T-cell (primary cell): ENCODE measurements at regions not wholly inside any gene's neighbourhood (a gene's known extent, or its start where the extent isn't known, plus 50 kb on each side); places are given as distances from the start of the nearest gene placed in this dataset.

Source experiments
- ATAC-seq, 4 experiments: fragments of 200-7000 bp in 3 of 4; fragments of 150-1000 bp in 1 of 4; cut with Tn5 transposase; replicated peaks in 1 of 4; 1 replicate in 3 of 4; 2 replicates in 1 of 4; pipeline ENCODE4 v1.10.0; 2021; ENCODE audit warnings: moderate library complexity in 3 of 4, mild to moderate bottlenecking in 2 of 4, moderate number of reproducible peaks in 1 of 4
- CTCF ChIA-PET, 2 donors: fragments of 300-600 bp; sonication (Branson Sonifier 250); formaldehyde crosslinking; loops; one replicate each; lab custom pipeline; 2022; ENCODE audit warnings: antibody characterized with exemption in 2 of 2; lab: Charles Lee
- POLR2A ChIA-PET, 2 donors: fragments of 300-600 bp; sonication (Branson Sonifier 250); formaldehyde crosslinking; loops; one replicate each; lab custom pipeline; 2022; ENCODE audit warnings: antibody characterized with exemption in 2 of 2; lab: Charles Lee
- DNase-seq, 35 experiments: peaks; one replicate each; pipeline versions ENCODE4 v3.0.0 to v3.0.0-alpha.2; 2013 to 2023
- H3K27ac ChIP-seq: one replicate; pipeline ENCODE4 v1.5.1; 2013; ENCODE audit warnings: low read length
- H3K27me3 ChIP-seq, 2 experiments: replicated peaks in 1 of 2; 1 replicate in 1 of 2; 2 replicates in 1 of 2; pipeline versions ENCODE4 v1.6.1 to v1.7.0; 2013; ENCODE audit warnings: low read length in 1 of 2, mixed read lengths in 1 of 2; ENCODE audit not compliant: control insufficient read depth in 2 of 2, insufficient read depth in 2 of 2; ENCODE audit errors: extremely low read depth in 1 of 2
- H3K36me3 ChIP-seq, 2 donors: 1 replicate in 1 of 2; 2 replicates in 1 of 2; pipeline versions ENCODE4 v1.6.1 to v1.7.0; 2013; ENCODE audit warnings: low read length in 1 of 2; ENCODE audit not compliant: control insufficient read depth in 2 of 2, insufficient read depth in 1 of 2; ENCODE audit errors: extremely low read depth in 1 of 2
- H3K4me1 ChIP-seq, 2 experiments: 1 replicate in 1 of 2; 2 replicates in 1 of 2; pipeline versions ENCODE4 v1.6.1 to v1.7.0; 2013; ENCODE audit warnings: low read length in 2 of 2, mixed read lengths in 1 of 2; ENCODE audit not compliant: insufficient read depth in 2 of 2, control insufficient read depth in 1 of 2; ENCODE audit errors: extremely low read depth in 1 of 2
- H3K4me3 ChIP-seq, 2 donors: 1 replicate in 1 of 2; 2 replicates in 1 of 2; pipeline versions ENCODE4 v1.5.1 to v1.7.0; 2013; ENCODE audit warnings: mild to moderate bottlenecking in 2 of 2, low read length in 1 of 2, moderate library complexity in 1 of 2; ENCODE audit not compliant: control insufficient read depth in 1 of 2; ENCODE audit errors: extremely low read depth in 1 of 2
- H3K9me3 ChIP-seq: 2 replicates; pipeline ENCODE4 v1.7.0; 2013
- H3K27ac Mint-ChIP-seq, 2 donors: one replicate each; pipeline ENCODE4 v1.8.0; 2020 to 2021; ENCODE audit warnings: mild to moderate bottlenecking in 2 of 2, mixed read lengths in 2 of 2
- H3K27me3 Mint-ChIP-seq, 2 donors: one replicate each; pipeline ENCODE4 v1.8.0; 2021 to 2022; ENCODE audit warnings: mixed read lengths in 2 of 2
- H3K36me3 Mint-ChIP-seq: one replicate; pipeline ENCODE4 v1.8.0; 2021; ENCODE audit warnings: mixed read lengths
- H3K4me1 Mint-ChIP-seq, 3 donors: one replicate each; pipeline ENCODE4 v1.8.0; 2020 to 2022; ENCODE audit warnings: mixed read lengths in 3 of 3, mild to moderate bottlenecking in 1 of 3
- H3K4me3 Mint-ChIP-seq, 3 donors: one replicate each; pipeline ENCODE4 v1.8.0; 2020 to 2022; ENCODE audit warnings: mild to moderate bottlenecking in 3 of 3, mixed read lengths in 3 of 3, moderate library complexity in 3 of 3
- H3K9me3 Mint-ChIP-seq, 3 donors: one replicate each; pipeline ENCODE4 v1.8.0; 2020 to 2022; ENCODE audit warnings: mixed read lengths in 3 of 3
- WGBS: methylation state at CpG from one replicate; pipeline ENCODE4 v1.1.5; 2013; ENCODE audit warnings: missing lambda C conversion rate; ENCODE audit not compliant: insufficient coverage; 5-methylcytosine and 5-hydroxymethylcytosine counted together

DNA sequence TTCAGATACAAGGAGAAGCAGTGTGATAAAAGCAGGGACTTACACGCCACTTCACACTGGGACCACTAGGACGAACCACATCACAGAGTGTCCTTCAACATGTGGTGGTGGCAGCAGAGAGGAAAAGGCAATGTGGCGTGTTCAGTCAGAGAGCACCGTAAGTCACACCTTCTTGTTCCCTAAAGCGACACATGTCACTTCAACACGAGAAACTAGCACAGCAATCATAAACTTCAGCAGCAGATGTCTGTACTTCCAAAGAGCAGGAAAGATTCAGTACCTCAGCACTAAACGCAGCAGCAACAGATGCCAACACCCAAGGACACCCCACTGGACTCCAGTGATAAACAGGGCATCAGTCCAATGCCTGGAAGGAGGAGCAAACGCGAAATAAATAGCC is 96.7 kb downstream of the AREG start:
- Mint-ChIP-seq H3K9me3 (no peaks in the 10 kb centered on the region), H3K36me3 (no peaks in the 10 kb centered on the region), H3K27me3 (peaks cover 0 to 3% of the 10 kb centered on the region in 2 donors), H3K4me3 (no peak overlapping the region), H3K27ac (no peak overlapping the region), H3K4me1 (peaks cover 0 to 9% (median 9%) of the 10 kb centered on the region in 3 donors)
- POLR2A ChIA-PET: no interaction called here
- Histone ChIP-seq H3K27me3 (no peaks in the 10 kb centered on the region), H3K4me1 (peaks cover 0 to 2% of the 10 kb centered on the region in 2 experiments), H3K4me3 (no peak overlapping the region), H3K36me3 (no peaks in the 10 kb centered on the region), H3K27ac (no peak overlapping the region), H3K9me3 (no peaks in the 10 kb centered on the region)
- ATAC-seq (no peak), DNase-seq (no peak)
- CTCF ChIA-PET: interaction anchor here (0.6 to 0.9 kb wide), 2 partner anchors 10 to 1290 kb away, joined by 3 read pairs; no protein-coding TSS in a partner anchor
- WGBS: 75% methylated on average over 2 of the region's 9 CpGs

DNA sequence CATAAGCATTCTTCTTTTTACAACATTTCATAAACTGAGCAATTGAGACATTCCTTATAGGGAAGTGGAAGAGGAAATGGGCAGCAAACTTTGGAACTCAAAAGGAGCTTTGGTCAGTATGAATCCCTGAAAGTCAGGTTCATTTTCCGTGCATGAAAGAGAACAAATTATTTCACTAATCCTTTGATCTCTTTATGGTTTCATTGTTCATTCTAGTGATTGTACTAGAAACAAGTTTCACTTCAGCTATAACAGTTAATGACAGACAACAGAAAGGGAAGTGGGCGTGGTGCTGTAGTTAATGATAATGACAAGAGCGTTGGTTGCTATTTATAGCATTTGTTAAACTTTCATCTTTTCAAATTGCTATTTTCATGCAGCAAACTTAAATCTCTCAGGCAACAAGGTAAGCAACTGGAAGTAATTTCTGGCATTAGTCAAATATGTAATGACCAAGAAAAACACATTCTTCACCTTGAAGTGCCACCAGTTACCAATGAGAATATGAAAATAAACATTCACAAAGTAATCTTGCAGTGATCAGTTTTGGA is 98.4 kb downstream of the AREG start:
- ATAC-seq: peak in 1 of 4 experiments; percentile 70
- no peaks in the 10 kb centered on the region for H3K9me3 Mint-ChIP-seq
- no peak overlapping the region for H3K27ac ChIP-seq
- ChIA-PET POLR2A (interaction anchor here in 1 of 2 donors (1.0 kb wide), 1 partner anchor 8 kb away, joined by 4 read pairs; no protein-coding TSS in a partner anchor), CTCF (interaction anchor here in 1 of 2 donors (0.6 to 1.2 kb wide), 2 partner anchors 9 to 12 kb away, joined by 3 read pairs; no protein-coding TSS in a partner anchor)
- H3K9me3 ChIP-seq: no peaks in the 10 kb centered on the region
- peaks cover 0 to 2% of the 10 kb centered on the region in 2 experiments for H3K4me1 ChIP-seq
- no peak overlapping the region for H3K4me3 ChIP-seq
- no peaks in the 10 kb centered on the region for H3K27me3 Mint-ChIP-seq
- H3K27ac Mint-ChIP-seq: no peak overlapping the region
- peak in 3 of 35 experiments; percentile 1 to 8 (median 5) for DNase-seq
- H3K27me3 ChIP-seq: no peaks in the 10 kb centered on the region
- no peaks in the 10 kb centered on the region for H3K36me3 ChIP-seq
- no peaks in the 10 kb centered on the region for H3K36me3 Mint-ChIP-seq
- H3K4me3 Mint-ChIP-seq: no peak overlapping the region
- WGBS: no CpG with 5 or more reads among the region's 3 CpGs
- H3K4me1 Mint-ChIP-seq: peaks cover 0 to 9% (median 9%) of the 10 kb centered on the region in 3 donors

DNA sequence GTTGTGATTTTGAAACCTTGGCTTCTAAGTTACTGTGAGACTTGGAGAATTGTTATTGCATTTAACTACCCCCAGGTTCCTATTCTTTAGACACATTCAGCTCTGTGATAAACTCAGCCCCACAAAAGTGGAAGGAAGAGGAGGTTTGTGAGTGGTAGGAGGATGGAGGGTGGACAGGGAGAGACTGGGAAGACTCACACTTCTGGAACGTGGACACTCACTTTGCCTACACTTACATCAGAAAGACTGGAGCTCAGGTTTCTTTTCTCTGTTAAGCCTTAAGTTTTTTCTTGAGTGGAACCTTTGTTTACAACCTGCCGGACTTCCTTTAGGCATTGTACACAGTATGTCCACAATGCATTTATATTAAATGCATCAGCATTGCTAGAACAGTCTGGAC is 99.0 kb downstream of the AREG start:
- CTCF ChIA-PET: interaction anchor here in 1 of 2 donors (0.6 kb wide), 1 partner anchor 13 kb away, joined by 3 read pairs; no protein-coding TSS in a partner anchor
- peaks cover 0 to 2% of the 10 kb centered on the region in 2 experiments for H3K4me1 ChIP-seq
- no peak overlapping the region for H3K27ac Mint-ChIP-seq
- H3K36me3 ChIP-seq: no peaks in the 10 kb centered on the region
- H3K4me3 Mint-ChIP-seq: no peak overlapping the region
- H3K27me3 ChIP-seq: no peaks in the 10 kb centered on the region
- DNase-seq: no peak
- WGBS: 100% methylated on average over 1 of the region's 2 CpGs
- H3K36me3 Mint-ChIP-seq: no peaks in the 10 kb centered on the region
- H3K27ac ChIP-seq: no peak overlapping the region
- ATAC-seq: no peak
- no peak overlapping the region for H3K4me3 ChIP-seq
- no peaks in the 10 kb centered on the region for H3K9me3 ChIP-seq
- POLR2A ChIA-PET: no interaction called here
- no peaks in the 10 kb centered on the region for H3K27me3 Mint-ChIP-seq
- no peaks in the 10 kb centered on the region for H3K9me3 Mint-ChIP-seq
- H3K4me1 Mint-ChIP-seq: peaks cover 0 to 9% (median 9%) of the 10 kb centered on the region in 3 donors

DNA sequence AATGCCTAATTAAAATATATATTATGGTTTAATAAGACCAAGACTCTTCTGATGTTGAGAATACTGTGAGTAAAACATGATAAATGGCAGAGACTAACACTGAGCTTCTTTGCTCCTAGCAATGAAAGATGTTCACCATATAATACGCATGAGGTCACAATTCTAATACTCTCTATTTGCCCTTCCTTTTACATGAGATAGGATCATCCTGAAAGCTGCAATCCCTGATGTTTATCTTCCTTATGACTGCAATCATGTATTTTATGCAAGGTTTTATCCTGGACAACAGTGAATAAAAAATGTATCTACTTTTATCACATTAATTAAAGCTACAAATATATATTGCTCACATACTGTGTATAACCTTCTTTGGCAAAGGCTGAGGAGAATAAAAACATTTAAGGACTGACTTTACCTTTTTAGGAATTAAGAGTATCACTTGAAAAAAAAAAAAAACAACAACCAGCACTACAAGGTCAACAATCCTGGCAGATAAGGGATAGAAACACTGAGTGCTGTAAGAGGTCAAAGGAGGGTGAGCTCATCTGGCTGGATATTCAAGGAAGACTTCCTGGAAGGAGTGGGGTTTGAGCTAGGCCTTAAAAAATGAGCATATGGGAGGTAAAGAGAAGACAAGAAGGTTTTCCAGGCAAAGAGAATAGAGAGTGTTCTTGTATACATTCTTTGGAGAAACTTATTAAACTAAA is 99.9 kb downstream of the AREG start:
- H3K4me3 Mint-ChIP-seq: no peak overlapping the region
- no peaks in the 10 kb centered on the region for H3K36me3 ChIP-seq
- H3K36me3 Mint-ChIP-seq: no peaks in the 10 kb centered on the region
- H3K27me3 Mint-ChIP-seq: no peaks in the 10 kb centered on the region
- ChIA-PET CTCF (interaction anchor here in 1 of 2 donors (0.6 kb wide), 1 partner anchor 135 kb away, joined by 3 read pairs; no protein-coding TSS in a partner anchor), POLR2A (no interaction called here)
- H3K4me1 Mint-ChIP-seq: peaks cover 0 to 9% (median 9%) of the 10 kb centered on the region in 3 donors
- no peak for ATAC-seq
- peaks cover 0 to 2% of the 10 kb centered on the region in 2 experiments for H3K4me1 ChIP-seq
- no peak for DNase-seq
- no peaks in the 10 kb centered on the region for H3K9me3 Mint-ChIP-seq
- no CpG with 5 or more reads among the region's 1 CpG for WGBS
- no peak overlapping the region for H3K4me3 ChIP-seq
- no peak overlapping the region for H3K27ac Mint-ChIP-seq
- H3K27me3 ChIP-seq: no peaks in the 10 kb centered on the region
- H3K27ac ChIP-seq: no peak overlapping the region
- no peaks in the 10 kb centered on the region for H3K9me3 ChIP-seq

DNA sequence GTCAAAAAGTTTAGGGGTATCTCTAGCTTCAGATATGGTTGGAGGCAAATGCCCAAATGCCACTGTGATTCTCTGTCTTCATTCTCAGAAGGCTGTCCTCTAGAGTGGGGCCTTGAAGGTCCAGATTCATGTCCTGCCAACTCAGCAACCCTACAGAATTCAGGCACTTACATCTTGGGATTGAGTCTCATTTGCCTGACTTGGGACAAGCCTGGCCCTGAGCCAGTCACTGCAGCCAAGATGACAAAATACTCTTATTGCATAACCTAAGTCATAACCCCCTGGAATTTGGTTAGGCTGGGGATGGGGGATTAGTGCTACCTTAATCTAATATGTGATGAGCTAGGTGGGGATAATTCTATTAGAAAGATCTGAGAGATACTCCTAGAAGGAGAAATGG is 100.5 kb downstream of the AREG start:
- DNase-seq (no peak), ATAC-seq (no peak)
- Mint-ChIP-seq H3K9me3 (no peaks in the 10 kb centered on the region), H3K27ac (no peak overlapping the region), H3K27me3 (no peaks in the 10 kb centered on the region), H3K4me1 (peaks cover 0 to 9% (median 9%) of the 10 kb centered on the region in 3 donors), H3K36me3 (no peaks in the 10 kb centered on the region), H3K4me3 (no peak overlapping the region)
- Histone ChIP-seq H3K4me1 (peaks cover 0 to 2% of the 10 kb centered on the region in 2 experiments), H3K36me3 (no peaks in the 10 kb centered on the region), H3K4me3 (no peak overlapping the region), H3K27me3 (no peaks in the 10 kb centered on the region), H3K9me3 (no peaks in the 10 kb centered on the region), H3K27ac (no peak overlapping the region)
- ChIA-PET CTCF (interaction anchor here in 1 of 2 donors (0.6 kb wide), 1 partner anchor 136 kb away, joined by 3 read pairs; no protein-coding TSS in a partner anchor), POLR2A (no interaction called here)

DNA sequence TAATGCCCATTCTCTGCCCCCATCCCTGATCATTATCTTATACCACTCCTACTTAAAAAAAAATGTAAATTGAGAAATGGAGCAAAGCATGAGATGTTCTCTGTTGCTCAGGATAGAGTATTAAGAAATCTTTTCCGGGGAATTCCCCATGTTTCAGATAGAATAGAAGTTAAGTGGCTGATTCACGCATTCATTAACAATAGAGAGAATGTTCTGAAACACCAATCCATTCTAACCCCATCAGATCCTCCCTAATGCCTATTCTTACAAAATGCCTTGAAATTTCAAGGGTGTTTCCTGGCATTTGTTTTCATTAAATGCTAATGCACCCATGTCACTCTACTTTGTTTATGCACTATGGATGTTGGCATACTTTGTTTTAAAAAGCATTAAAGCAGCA is 101.1 kb downstream of the AREG start:
- no peak overlapping the region for H3K4me3 Mint-ChIP-seq
- no peak overlapping the region for H3K27ac ChIP-seq
- ATAC-seq: no peak
- no peaks in the 10 kb centered on the region for H3K9me3 Mint-ChIP-seq
- H3K27ac Mint-ChIP-seq: no peak overlapping the region
- H3K9me3 ChIP-seq: no peaks in the 10 kb centered on the region
- ChIA-PET POLR2A (no interaction called here), CTCF (no interaction called here)
- peaks cover 0 to 2% of the 10 kb centered on the region in 2 experiments for H3K4me1 ChIP-seq
- no peaks in the 10 kb centered on the region for H3K27me3 ChIP-seq
- WGBS: no CpG with 5 or more reads among the region's 2 CpGs
- H3K36me3 ChIP-seq: no peaks in the 10 kb centered on the region
- H3K4me3 ChIP-seq: no peak overlapping the region
- peaks cover 0 to 9% (median 9%) of the 10 kb centered on the region in 3 donors for H3K4me1 Mint-ChIP-seq
- H3K36me3 Mint-ChIP-seq: no peaks in the 10 kb centered on the region
- no peaks in the 10 kb centered on the region for H3K27me3 Mint-ChIP-seq
- no peak for DNase-seq
